WTC11 (cell line): ENCODE measurements at regions not wholly inside any gene's neighbourhood (a gene's known extent, or its start where the extent isn't known, plus 50 kb on each side); places are given as distances from the start of the nearest gene placed in this dataset.

ENCODE experiments used
- ATAC-seq: fragments of 200-7000 bp; cut with Tn5 transposase; 2 replicates; pipeline ENCODE4 v1.10.0; 2021; ENCODE audit warnings: mild to moderate bottlenecking, moderate library complexity
- CTCF ChIA-PET: fragments of 300-600 bp; sonication (Branson Sonifier 250); formaldehyde crosslinking; loops from one replicate; lab custom pipeline; 2021; ENCODE audit warnings: antibody characterized with exemption; lab: Charles Lee
- POLR2A ChIA-PET: fragments of 350-600 bp; sonication (Branson Sonifier 250); formaldehyde crosslinking; loops from one replicate; lab custom pipeline; 2021; ENCODE audit warnings: antibody characterized with exemption; lab: Charles Lee
- DNase-seq: peaks from one replicate; pipeline ENCODE4 v3.0.0; 2021; ENCODE audit warnings: low spot score
- H3K27ac Mint-ChIP-seq: 2 replicates; pipeline ENCODE4 v1.8.0; 2021; ENCODE audit warnings: mixed read lengths
- H3K27me3 Mint-ChIP-seq: 2 replicates; pipeline ENCODE4 v1.8.0; 2021; ENCODE audit warnings: low read depth, mild to moderate bottlenecking, moderate library complexity, mixed read lengths
- H3K36me3 Mint-ChIP-seq: 2 replicates; pipeline ENCODE4 v1.8.0; 2021; ENCODE audit warnings: mixed read lengths
- H3K4me1 Mint-ChIP-seq: 2 replicates; pipeline ENCODE4 v1.8.0; 2022; ENCODE audit warnings: mixed read lengths
- H3K4me3 Mint-ChIP-seq: 2 replicates; pipeline ENCODE4 v1.8.0; 2021; ENCODE audit warnings: mild to moderate bottlenecking, moderate library complexity, mixed read lengths
- H3K9me3 Mint-ChIP-seq: 2 replicates; pipeline ENCODE4 v1.8.0; 2021; ENCODE audit warnings: mixed read lengths
- CBFB ChIP-seq: sonication (generic); formaldehyde crosslinking; IDR thresholded peaks from 2 replicates; pipeline ENCODE4 v1.8.1; 2022; ENCODE audit warnings: mild to moderate bottlenecking, low read depth, missing genetic modification reagents
- EMX1 ChIP-seq: fragments of 250-450 bp; sonication (Bioruptor Pico); IDR thresholded peaks from 2 replicates; pipeline ENCODE4 v1.8.0; 2021; ENCODE audit warnings: mild to moderate bottlenecking
- ETV6 ChIP-seq: sonication (generic); formaldehyde crosslinking; IDR thresholded peaks from 2 replicates; pipeline ENCODE4 v1.8.1; 2022; ENCODE audit warnings: mild to moderate bottlenecking, missing genetic modification reagents
- FOXJ3 ChIP-seq: sonication (generic); formaldehyde crosslinking; IDR thresholded peaks from 2 replicates; pipeline ENCODE4 v1.9.0; 2021; ENCODE audit warnings: missing genetic modification reagents, mild to moderate bottlenecking, borderline replicate concordance
- GRHL2 ChIP-seq: fragments of 250-450 bp; sonication (Bioruptor Pico); IDR thresholded peaks from 2 replicates; pipeline ENCODE4 v1.8.0; 2022; ENCODE audit warnings: mild to moderate bottlenecking, moderate library complexity; ENCODE audit not compliant: insufficient replicate concordance, severe bottlenecking
- GTF2I ChIP-seq: fragments of 250-450 bp; sonication (Bioruptor Pico); conservative IDR thresholded peaks from 2 replicates; pipeline ENCODE4 v1.4.0; 2021; ENCODE audit warnings: mild to moderate bottlenecking
- MXD4 ChIP-seq: fragments of 250-450 bp; sonication (Bioruptor Pico); IDR thresholded peaks from 2 replicates; pipeline ENCODE4 v1.8.0; 2021; ENCODE audit warnings: mild to moderate bottlenecking, moderate library complexity, borderline replicate concordance
- NR1H2 ChIP-seq: sonication (generic); formaldehyde crosslinking; IDR thresholded peaks from 2 replicates; pipeline ENCODE4 v1.9.0; 2021; ENCODE audit warnings: mild to moderate bottlenecking, moderate library complexity, missing genetic modification reagents
- SMAD3 ChIP-seq: sonication (generic); formaldehyde crosslinking; IDR thresholded peaks from 2 replicates; pipeline ENCODE4 v1.8.0; 2022; ENCODE audit warnings: missing genetic modification reagents, mild to moderate bottlenecking, borderline replicate concordance
- TEAD1 ChIP-seq: sonication (generic); formaldehyde crosslinking; IDR thresholded peaks from 2 replicates; pipeline ENCODE4 v1.8.0; 2022; ENCODE audit warnings: mild to moderate bottlenecking, missing genetic modification reagents
- TEAD4 ChIP-seq: sonication (generic); formaldehyde crosslinking; IDR thresholded peaks from 2 replicates; pipeline ENCODE4 v1.8.0; 2022; ENCODE audit warnings: mild to moderate bottlenecking, missing genetic modification reagents
- ZNF121 ChIP-seq: sonication (generic); formaldehyde crosslinking; IDR thresholded peaks from 2 replicates; pipeline ENCODE4 v1.8.0; 2023; ENCODE audit warnings: missing genetic modification reagents
- ZNF138 ChIP-seq: sonication (generic); formaldehyde crosslinking; conservative IDR thresholded peaks from 2 replicates; pipeline ENCODE4 v1.8.1; 2022; ENCODE audit warnings: mild to moderate bottlenecking, moderate library complexity, missing genetic modification reagents
- ZNF671 ChIP-seq: fragments of 250-450 bp; sonication (Bioruptor Pico); IDR thresholded peaks from 2 replicates; pipeline ENCODE4 v1.8.0; 2021; ENCODE audit warnings: mild to moderate bottlenecking
- TF ChIP-seq, protein P1 (sequence below): sonication (generic); formaldehyde crosslinking; IDR thresholded peaks from 2 replicates; pipeline ENCODE4 v1.8.0; 2022; ENCODE audit warnings: mild to moderate bottlenecking, missing genetic modification reagents
- TF ChIP-seq, protein P2 (sequence below): sonication (generic); formaldehyde crosslinking; IDR thresholded peaks from 2 replicates; pipeline ENCODE4 v1.8.1; 2022; ENCODE audit warnings: low read depth, missing genetic modification reagents, borderline replicate concordance
- TF ChIP-seq, protein P3 (sequence below): fragments of 250-450 bp; sonication (Bioruptor Pico); IDR thresholded peaks from 2 replicates; pipeline ENCODE4 v1.9.0; 2021; ENCODE audit warnings: mild to moderate bottlenecking
- TF ChIP-seq, protein P4 (sequence below): sonication (generic); formaldehyde crosslinking; IDR thresholded peaks from 2 replicates; pipeline ENCODE4 v1.8.0; 2023; ENCODE audit warnings: missing genetic modification reagents
- TF ChIP-seq, protein P5 (sequence below): fragments of 250-450 bp; sonication (Bioruptor Pico); IDR thresholded peaks from 2 replicates; pipeline ENCODE4 v2.1.2; 2022; ENCODE audit warnings: mild to moderate bottlenecking, moderate library complexity
- TF ChIP-seq, protein P6 (sequence below): sonication (generic); formaldehyde crosslinking; IDR thresholded peaks from 2 replicates; pipeline ENCODE4 v1.8.1; 2023; ENCODE audit warnings: mild to moderate bottlenecking, moderate library complexity, missing genetic modification reagents
- TF ChIP-seq, protein P7 (sequence below): fragments of 250-450 bp; sonication (Bioruptor Pico); IDR thresholded peaks from 2 replicates; pipeline ENCODE4 v1.9.0; 2021; ENCODE audit warnings: moderate library complexity, mild to moderate bottlenecking, inconsistent platforms, borderline replicate concordance

DNA sequence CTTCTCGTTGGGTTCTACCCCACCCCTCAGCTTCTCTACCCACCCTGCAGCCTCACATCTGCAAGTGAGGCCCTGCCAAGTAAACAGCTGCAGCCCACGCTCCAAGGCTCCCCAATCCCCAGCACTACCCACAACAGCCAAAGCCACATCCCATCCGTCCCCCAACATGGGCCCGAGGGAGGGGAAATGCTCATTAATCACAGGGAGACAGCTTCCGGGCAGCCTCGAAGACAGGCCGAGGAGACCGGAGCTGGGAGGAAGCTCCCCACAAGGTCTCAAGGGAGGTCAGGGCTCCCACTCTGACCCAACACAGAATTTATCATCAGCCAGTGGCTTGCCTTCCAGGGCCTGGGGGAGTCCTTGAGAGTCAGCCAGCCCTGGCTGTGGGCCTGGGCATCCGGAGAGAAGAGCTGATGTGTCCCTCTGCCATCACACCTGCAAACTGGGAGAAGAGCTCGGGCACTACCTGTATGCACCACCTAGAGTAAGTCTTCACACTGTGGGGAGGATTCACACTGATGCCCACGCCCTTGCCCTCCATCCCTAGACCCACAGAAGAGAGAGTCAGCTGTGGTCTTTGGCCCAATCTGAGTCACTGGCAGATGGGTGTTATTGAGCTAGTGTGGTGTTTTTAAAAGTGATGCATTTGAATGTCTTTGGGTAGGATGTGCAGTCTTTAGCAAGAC lies 115.5 kb upstream of the ZMIZ1 start:
- ChIA-PET CTCF (interaction anchor here (0.6 to 1.4 kb wide), 3 partner anchors 20 to 242 kb away, joined by 3 read pairs; no protein-coding TSS in a partner anchor), POLR2A (interaction anchor here (1.0 kb wide), 1 partner anchor 11 kb away, joined by 3 read pairs; no protein-coding TSS in a partner anchor)
- DNase-seq (no peak), ATAC-seq (no peak)
- H3K4me1 Mint-ChIP-seq = peaks cover 6% of the 10 kb centered on the region
- H3K36me3 Mint-ChIP-seq = no peaks in the 10 kb centered on the region
- H3K27ac Mint-ChIP-seq = no peak overlapping the region
- peaks cover 5% of the 10 kb centered on the region; the same call in 1 of the 2 replicates for H3K9me3 Mint-ChIP-seq
- H3K4me3 Mint-ChIP-seq = no peak overlapping the region
- H3K27me3 Mint-ChIP-seq = no peaks in the 10 kb centered on the region; the same call in 1 of the 2 replicates
- TF ChIP-seq EMX1 (no peak), GRHL2 (CRISPR knock-in tag) (no peak), GTF2I (CRISPR knock-in tag) (no peak), TEAD4 (no peak), ZNF138 (CRISPR knock-in tag) (no peak), NR1H2 (CRISPR knock-in tag) (no peak), TEAD1 (CRISPR knock-in tag) (no peak), SMAD3 (no peak), ETV6 (no peak), CBFB (CRISPR knock-in tag) (no peak), MXD4 (no peak), ZNF671 (CRISPR knock-in tag) (no peak)
- TF ChIP-seq, protein P1, sequence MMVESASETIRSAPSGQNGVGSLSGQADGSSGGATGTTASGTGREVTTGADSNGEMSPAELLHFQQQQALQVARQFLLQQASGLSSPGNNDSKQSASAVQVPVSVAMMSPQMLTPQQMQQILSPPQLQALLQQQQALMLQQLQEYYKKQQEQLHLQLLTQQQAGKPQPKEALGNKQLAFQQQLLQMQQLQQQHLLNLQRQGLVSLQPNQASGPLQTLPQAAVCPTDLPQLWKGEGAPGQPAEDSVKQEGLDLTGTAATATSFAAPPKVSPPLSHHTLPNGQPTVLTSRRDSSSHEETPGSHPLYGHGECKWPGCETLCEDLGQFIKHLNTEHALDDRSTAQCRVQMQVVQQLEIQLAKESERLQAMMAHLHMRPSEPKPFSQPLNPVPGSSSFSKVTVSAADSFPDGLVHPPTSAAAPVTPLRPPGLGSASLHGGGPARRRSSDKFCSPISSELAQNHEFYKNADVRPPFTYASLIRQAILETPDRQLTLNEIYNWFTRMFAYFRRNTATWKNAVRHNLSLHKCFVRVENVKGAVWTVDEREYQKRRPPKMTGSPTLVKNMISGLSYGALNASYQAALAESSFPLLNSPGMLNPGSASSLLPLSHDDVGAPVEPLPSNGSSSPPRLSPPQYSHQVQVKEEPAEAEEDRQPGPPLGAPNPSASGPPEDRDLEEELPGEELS = no peak
- TF ChIP-seq, protein P2, sequence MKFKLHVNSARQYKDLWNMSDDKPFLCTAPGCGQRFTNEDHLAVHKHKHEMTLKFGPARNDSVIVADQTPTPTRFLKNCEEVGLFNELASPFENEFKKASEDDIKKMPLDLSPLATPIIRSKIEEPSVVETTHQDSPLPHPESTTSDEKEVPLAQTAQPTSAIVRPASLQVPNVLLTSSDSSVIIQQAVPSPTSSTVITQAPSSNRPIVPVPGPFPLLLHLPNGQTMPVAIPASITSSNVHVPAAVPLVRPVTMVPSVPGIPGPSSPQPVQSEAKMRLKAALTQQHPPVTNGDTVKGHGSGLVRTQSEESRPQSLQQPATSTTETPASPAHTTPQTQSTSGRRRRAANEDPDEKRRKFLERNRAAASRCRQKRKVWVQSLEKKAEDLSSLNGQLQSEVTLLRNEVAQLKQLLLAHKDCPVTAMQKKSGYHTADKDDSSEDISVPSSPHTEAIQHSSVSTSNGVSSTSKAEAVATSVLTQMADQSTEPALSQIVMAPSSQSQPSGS (CRISPR knock-in tag) = no peak
- TF ChIP-seq, protein P3, sequence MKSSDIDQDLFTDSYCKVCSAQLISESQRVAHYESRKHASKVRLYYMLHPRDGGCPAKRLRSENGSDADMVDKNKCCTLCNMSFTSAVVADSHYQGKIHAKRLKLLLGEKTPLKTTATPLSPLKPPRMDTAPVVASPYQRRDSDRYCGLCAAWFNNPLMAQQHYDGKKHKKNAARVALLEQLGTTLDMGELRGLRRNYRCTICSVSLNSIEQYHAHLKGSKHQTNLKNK = no peak
- TF ChIP-seq, protein P4, sequence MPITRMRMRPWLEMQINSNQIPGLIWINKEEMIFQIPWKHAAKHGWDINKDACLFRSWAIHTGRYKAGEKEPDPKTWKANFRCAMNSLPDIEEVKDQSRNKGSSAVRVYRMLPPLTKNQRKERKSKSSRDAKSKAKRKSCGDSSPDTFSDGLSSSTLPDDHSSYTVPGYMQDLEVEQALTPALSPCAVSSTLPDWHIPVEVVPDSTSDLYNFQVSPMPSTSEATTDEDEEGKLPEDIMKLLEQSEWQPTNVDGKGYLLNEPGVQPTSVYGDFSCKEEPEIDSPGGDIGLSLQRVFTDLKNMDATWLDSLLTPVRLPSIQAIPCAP (CRISPR knock-in tag) = no peak
- TF ChIP-seq, protein P5, sequence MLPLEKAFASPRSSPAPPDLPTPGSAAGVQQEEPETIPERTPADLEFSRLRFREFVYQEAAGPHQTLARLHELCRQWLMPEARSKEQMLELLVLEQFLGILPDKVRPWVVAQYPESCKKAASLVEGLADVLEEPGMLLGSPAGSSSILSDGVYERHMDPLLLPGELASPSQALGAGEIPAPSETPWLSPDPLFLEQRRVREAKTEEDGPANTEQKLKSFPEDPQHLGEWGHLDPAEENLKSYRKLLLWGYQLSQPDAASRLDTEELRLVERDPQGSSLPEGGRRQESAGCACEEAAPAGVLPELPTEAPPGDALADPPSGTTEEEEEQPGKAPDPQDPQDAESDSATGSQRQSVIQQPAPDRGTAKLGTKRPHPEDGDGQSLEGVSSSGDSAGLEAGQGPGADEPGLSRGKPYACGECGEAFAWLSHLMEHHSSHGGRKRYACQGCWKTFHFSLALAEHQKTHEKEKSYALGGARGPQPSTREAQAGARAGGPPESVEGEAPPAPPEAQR = no peak

DNA sequence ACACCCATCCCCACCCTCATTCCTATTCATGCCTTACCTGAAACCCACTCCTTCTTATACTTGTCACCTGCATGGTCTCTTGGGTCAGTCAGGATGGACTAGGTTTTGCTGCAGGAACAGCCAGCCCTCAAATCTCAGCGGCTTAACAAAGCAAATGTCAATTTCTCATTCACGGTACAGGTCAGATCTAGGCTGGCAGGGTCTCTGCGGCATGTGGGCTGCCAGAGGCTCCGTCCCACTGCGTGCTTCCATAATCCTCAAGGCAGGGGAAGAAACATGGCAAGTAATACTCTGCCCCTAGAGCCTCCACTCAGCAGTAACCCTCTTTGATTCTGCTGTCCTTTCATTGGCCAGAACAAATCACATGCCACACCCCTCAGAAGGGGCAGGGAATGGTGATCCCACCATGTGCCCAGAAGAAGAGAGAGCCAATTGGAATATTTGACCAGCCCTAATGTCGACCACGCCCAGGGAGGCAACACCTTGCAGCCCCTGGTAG lies 114.9 kb upstream of the ZMIZ1 start:
- ChIA-PET POLR2A (interaction anchor here (1.0 kb wide), 1 partner anchor 10 kb away, joined by 3 read pairs; no protein-coding TSS in a partner anchor), CTCF (interaction anchor here (0.9 to 1.4 kb wide), 2 partner anchors 20 to 241 kb away, joined by 3 read pairs; no protein-coding TSS in a partner anchor)
- no peaks in the 10 kb centered on the region for H3K36me3 Mint-ChIP-seq
- H3K27ac Mint-ChIP-seq = no peak overlapping the region
- no peak overlapping the region for H3K4me3 Mint-ChIP-seq
- H3K9me3 Mint-ChIP-seq = peaks cover 5% of the 10 kb centered on the region; the same call in 1 of the 2 replicates
- H3K4me1 Mint-ChIP-seq = peaks cover 6% of the 10 kb centered on the region
- DNase-seq = no peak
- ATAC-seq = no peak
- no peaks in the 10 kb centered on the region; the same call in 1 of the 2 replicates for H3K27me3 Mint-ChIP-seq
- TF ChIP-seq, protein P6, sequence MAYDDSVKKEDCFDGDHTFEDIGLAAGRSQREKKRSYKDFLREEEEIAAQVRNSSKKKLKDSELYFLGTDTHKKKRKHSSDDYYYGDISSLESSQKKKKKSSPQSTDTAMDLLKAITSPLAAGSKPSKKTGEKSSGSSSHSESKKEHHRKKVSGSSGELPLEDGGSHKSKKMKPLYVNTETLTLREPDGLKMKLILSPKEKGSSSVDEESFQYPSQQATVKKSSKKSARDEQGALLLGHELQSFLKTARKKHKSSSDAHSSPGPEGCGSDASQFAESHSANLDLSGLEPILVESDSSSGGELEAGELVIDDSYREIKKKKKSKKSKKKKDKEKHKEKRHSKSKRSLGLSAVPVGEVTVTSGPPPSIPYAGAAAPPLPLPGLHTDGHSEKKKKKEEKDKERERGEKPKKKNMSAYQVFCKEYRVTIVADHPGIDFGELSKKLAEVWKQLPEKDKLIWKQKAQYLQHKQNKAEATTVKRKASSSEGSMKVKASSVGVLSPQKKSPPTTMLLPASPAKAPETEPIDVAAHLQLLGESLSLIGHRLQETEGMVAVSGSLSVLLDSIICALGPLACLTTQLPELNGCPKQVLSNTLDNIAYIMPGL (CRISPR knock-in tag) = no peak
- TF ChIP-seq, protein P4 (CRISPR knock-in tag) = no peak
- TF ChIP-seq FOXJ3 = no peak
- TF ChIP-seq ZNF121 (CRISPR knock-in tag) = no peak
- TF ChIP-seq, protein P7, sequence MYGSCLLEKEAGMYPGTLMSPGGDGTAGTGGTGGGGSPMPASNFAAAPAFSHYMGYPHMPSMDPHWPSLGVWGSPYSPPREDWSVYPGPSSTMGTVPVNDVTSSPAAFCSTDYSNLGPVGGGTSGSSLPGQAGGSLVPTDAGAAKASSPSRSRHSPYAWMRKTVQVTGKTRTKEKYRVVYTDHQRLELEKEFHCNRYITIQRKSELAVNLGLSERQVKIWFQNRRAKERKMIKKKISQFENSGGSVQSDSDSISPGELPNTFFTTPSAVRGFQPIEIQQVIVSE (CRISPR knock-in tag) = no peak
- TF ChIP-seq MXD4 = no peak
